ENCODE measurements at regions not wholly inside any gene's neighbourhood (a gene's known extent, or its start where the extent isn't known, plus 50 kb on each side); places are given as distances from the start of the nearest gene placed in this dataset.

DNA sequence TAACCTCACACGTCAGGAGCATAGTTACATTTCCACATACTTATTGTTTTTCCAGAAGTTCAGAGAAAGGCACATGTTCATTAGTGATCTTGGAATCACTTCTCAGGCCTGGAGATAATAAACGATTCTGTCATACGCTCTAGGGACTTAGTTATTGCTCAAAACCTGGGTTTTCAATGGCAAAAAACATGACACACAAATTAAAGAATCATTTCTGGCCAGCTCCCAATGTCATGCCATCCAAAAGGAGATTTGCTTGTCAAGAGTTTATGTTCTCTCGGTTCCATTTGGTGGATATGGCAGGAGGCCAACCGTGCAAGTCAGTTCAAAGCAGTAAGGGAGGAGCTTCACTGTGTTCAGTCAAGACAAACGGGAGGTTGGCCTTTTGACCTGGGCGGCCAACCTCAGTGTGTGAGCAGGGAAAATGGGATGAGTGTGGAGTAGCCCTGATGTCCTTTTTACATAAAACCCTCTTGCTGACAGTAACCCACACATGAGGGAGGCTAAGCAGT lies 123.4 kb downstream of the NXNL2 start:
- DNase-seq (ENCODE audit: low read depth): no peak

DNA sequence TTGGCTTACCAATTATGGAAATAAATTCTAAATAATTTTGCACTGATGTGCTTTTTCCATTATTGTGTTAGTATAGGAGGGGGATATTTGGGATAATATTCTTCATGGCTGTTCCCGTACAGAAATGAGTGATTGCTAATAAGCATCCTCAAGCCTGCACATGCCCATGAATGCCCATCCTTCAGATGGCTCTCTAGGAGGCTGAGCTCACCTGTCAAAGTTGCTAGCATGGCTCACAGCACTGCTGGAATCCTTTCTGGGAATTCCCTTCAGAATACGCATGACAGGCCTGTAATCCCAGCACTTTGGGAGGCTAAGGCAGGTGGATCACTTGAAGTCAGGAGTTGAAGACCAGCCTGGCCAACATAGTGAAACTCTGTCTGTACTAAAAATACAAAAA lies 124.1 kb downstream of the NXNL2 start:
- no peak for DNase-seq (ENCODE audit: low read depth)

DNA sequence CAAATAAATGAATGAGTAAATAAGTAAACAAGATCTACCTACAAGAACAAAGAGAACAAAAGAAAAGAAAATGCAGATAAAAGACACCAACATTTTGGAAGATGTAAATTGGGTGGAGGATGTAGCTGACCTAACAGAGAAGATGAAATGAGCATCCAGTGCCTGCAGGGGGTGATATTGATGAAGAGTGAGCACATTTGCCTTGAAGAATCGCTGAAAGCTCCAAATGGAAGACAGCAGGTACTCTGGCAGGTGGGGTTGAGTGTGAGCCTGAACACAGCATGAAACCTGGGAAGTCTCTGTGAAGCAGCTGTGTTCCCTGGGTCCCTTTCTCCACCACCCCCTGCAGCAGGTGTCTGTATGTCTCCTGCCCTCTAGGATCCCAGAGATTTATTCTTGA lies 125.6 kb downstream of the NXNL2 start:
- DNase-seq (ENCODE audit: low read depth): no peak

DNA sequence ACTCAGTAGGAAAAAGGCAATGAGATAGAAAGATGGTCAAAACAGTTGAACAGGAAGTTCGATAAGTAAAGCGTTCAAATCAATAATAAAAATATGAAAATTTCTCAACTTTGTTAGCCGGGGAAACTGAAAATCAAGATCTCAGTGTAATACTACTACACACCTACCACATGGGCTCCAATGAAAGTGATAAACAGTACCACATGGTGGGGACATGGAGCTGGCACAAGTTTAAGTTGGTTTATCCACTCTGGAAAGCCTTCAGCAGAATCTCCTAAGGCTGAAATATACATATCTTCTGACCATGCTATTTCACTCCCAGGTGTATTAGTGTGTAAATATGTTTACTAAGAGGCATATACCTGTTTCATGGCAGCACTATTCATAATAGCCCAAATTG lies 126.8 kb downstream of the NXNL2 start:
- no peak for DNase-seq (ENCODE audit: low read depth)

DNA sequence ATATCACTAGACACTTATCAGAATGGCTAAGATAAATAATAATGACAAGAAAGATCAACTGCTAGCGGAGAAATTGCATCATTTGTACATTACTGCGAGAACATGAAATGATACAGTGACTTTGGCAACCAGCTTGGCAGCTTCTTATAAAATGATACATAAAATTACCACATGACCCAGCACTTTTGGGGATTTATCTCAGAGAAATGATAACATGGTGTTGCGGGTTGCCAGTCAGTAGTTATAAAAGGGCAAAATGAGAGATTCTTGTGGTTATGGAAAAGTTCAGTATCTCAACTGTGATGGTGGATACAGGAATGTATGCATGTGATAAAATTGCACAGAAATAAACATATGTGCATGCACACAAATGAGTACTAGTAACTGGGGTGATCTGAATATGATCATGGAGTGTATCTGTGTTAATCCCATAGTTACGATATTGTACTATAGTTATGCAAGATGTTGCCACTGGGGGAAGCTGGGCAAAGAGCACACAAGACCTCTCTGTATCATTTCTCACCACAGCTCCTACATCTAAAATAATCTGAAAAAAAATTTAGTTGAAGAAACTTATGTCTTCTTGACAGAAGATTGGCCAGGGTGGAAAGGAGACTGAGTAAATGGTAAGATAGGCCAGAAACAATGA lies 128.9 kb downstream of the NXNL2 start:
- no peak for DNase-seq (ENCODE audit: low read depth)

DNA sequence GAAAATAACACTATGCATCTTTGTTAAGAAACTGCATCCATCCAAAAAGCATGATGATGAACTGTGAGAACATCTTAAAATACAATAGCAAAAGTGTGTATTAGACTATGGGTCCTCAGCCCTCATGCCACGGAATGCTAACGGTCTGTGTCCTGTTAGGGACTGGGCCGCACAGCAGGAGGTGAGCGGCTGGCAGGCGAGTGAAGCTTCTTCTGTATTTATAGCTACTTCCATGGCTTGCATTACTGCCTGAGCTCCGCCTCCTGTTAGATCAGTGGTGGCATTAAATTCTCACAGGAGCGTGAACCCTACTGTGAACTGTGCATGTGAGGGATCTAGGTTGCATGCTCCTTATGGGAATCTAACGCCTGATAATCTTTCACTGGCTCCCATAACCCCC lies 129.8 kb downstream of the NXNL2 start:
- no peak for DNase-seq (ENCODE audit: low read depth)

DNA sequence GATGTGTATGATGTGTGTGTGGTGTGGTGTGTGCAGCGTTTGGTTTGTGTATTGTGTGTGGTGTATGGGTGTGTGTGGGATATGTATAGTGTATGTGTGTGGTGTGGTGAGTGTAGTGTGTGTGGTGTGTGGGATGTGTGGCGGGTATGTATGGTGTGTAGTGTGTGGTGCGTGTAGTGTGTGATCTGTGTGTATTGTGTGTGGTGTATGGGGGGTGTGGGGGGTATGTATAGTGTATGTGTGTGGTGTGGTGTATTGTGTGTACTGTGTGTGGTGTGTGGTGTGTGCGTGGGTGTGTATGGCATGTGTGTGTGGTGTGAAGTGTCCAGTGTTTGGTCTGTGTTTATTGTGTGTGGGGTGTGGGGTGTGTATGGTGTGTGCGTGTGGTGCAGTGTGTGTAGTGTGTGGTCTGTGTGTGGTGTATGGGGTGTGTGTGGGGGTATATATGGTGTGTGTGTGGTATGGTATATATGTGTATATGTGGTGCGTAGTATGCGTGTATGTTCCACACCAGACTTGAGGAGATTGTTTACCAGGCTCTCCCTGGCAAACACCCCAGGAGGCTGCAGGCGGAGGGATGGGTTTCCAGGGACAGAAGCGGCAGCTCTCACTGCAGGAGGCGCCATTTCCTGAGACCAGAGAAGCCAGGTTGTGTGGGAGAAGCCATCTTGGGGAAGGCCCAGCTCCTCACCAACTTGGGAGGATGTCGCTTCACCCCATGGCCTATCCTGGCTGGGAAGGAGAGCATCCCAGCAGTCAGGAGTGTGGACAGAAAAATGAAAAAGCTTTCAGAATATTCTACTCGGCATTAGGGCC lies 138.1 kb downstream of the NXNL2 start:
- no peak for DNase-seq (ENCODE audit: low read depth)

DNA sequence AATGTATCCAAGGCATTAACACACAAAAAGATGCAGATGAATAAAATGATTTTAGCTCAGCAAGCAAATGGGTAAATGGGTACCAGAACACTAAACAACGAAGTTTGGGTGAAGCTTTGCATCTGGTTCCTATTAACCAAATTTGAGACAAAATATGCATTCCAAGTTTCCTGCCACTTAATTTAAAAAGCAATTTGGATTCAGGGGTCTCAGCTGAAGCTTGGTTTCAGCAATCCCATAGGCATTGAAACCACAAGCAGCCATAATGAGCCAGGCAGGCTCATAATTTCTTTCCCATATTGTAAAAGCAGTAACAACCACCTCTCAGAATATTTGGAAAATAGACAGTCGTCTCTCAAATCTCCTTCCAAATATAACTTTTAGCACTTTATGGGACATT lies 138.9 kb downstream of the NXNL2 start:
- no peak for DNase-seq (ENCODE audit: low read depth)

DNA sequence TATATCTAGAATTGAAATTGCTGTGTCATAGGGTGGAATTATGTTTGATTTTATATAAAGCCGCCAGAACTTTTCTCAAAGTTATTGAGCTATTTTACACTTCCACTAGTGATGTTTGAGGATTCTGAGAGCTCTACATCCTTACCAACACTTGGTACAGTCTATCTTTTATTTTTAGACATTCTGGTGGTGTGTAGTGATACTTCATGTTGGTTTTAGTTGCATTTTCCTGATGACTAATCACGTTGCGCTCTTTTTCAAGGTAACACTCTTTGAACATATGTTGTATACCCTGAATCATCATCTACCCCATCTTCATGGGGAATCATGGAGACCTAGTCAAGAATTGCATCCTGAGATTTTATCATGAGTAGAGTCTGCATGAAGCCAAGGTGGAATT lies 141.7 kb downstream of the NXNL2 start:
- no peak for DNase-seq (ENCODE audit: low read depth)

DNA sequence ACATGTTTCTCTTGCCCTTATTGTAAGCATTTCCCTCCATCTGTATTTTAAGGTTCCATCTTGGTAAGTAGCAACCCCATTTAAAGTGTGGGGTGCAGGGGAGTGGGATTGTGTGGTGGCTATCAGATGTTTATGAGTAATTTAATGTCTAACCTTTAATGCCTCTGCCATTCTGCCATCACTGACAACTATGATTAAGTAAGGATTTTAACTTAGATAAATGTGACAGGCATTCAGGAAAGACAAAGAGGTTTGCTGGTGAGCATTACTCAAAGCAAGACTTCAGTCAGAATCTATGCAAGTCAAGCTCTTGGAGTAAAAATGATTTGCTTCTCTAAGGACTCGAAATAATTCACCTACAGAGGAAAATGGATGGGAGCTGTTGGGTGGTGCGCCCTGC lies 143.0 kb downstream of the NXNL2 start:
- DNase-seq (ENCODE audit: low read depth): no peak

DNA sequence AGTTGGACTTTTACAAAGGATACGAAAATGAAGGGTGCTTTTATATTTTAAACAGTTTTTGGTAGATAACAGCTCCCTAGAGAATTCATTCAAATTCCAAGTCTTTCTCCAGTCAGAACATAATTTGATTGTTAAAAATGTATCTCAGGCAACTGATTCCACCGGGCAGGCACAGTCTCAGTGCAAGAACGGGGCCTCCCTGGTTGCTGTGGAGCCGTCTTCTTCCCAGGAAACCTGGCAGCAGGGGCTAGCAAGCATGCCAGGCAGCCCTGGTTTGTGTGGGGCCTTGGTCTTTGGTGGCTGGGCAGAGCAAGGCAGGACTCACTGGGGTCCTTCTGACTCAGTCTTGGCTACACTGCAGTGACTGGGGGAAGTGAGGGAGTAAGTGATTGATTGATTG lies 143.5 kb downstream of the NXNL2 start:
- DNase-seq (ENCODE audit: low read depth): no peak

DNA sequence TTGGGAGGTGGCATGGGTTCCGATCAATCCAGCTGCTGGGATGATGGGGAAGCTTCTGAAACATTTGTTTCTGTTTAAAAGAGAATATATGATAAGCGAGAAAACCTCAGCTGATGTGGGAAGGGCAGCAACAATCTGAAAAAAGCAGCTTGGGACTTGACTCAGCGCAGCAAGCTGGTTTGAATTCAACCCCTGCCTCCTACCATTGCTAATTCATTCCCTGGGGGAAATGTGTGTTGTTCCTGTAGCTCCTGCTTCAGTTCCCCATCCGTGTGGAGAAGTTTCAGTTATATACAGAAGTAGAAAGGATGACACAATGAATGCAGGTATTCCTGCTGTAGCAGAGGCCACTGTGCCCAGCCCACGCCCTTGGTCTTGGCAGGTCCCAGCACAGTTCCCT lies 145.1 kb downstream of the NXNL2 start:
- DNase-seq (ENCODE audit: low read depth): no peak

DNA sequence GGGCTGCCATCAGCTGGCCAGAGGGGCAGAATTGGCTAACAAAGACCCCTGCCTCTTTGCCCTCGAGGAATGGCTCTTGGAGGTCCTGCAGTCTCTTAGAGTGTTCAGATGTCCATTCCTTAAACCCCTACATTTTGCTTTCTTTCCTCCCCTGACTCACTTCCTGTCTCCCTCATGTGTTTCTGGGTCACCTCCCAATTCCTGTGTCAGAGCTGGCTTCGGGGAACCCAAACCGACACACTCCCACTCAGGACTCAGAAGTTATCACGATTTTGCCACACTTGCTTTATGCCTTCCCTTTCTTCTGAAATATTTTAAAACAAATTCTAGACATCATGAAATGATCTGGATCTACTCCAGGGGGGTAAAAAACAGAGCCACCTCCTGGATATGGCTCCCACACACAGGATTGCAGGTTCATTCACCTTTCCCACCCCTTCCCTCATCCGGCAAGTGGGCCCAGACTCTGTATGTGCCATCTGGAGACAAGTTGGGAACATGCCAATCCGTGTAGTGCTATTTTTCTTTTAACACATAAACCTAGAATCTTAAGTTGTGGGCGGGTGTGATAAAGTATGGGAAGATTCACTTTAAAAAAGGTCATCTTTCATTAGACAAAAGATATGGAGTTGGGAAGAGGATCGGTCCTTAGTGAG lies 145.7 kb downstream of the NXNL2 start:
- no peak for DNase-seq (ENCODE audit: low read depth)

DNA sequence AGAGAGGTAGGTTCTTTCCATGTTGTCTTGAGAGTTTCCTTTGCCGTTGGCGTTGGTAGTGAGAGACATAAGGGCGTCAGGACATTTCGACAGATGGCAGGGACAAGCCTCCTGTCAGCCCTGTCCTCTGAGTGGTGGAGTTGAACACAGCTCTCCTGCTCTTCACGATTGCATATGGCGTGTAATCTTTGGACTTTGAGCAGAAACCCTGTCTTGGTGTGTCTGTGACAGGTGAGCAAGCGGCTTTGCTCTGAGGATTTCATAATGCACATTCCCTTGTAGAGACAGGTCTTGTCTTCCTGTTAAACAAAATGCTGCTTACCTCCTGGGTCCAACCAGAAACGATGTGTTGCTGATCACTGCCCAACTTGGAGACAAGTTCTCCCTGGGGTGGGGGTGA lies 146.5 kb downstream of the NXNL2 start:
- no peak for DNase-seq (ENCODE audit: low read depth)

DNA sequence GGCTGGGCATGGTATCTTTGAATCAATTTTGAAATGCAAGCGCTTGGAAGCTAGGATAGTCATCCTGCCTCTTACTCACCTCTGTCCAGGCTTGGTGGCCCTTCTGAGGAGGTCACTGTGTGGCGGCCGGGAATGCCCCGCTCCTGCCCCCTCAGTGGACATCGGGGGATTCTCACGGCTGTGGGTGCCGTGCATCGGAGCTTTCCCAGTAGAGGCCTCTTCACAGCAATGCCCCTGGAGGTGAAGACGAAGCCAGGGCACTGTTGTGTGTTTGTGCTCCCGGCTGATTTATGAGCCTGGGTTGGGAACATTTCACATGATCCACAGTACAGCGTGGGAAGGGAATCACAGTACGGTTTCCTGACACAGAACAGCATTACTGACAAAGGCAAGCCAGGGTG lies 147.5 kb downstream of the NXNL2 start:
- no peak for DNase-seq (ENCODE audit: low read depth)

DNA sequence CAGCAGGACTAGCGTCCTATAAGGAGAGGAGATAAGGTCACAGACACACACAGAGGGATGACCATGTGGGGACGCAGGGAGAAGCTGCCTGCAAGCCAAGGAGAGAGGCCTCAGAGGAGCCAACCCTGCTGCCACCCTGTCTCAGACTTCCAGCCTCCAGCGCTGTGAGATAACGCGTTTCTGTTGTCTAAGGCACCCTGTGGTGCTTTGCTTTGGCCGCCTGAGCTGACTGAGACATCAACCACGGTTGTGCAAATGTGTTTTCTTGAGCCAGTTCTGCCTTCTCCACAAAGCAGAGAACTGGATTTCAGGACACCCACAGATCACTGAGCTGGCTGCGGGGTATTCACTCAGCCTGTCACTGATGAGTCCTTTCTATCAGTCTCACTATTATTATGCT lies 149.1 kb downstream of the NXNL2 start:
- DNase-seq (ENCODE audit: low read depth): no peak

DNA sequence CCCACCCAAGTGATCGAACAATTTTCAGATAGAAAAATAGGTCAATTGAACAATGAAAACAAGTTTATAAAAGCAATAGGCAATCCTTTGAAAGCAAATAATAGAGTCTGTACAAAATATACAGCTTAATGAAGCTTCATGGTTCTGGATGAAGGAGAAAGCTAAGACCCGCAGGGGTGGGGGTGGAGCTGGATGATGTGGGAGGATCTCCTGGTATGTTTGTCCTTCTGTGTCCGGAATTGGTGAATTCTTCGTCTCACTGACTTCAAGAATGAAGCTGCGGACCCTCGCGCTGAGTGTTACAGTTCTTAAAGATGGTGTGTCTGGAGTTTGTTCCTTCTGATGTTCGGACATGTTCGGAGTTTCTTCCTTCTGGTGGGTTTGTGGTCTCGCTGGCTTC lies 149.9 kb downstream of the NXNL2 start:
- DNase-seq (ENCODE audit: low read depth): no peak

DNA sequence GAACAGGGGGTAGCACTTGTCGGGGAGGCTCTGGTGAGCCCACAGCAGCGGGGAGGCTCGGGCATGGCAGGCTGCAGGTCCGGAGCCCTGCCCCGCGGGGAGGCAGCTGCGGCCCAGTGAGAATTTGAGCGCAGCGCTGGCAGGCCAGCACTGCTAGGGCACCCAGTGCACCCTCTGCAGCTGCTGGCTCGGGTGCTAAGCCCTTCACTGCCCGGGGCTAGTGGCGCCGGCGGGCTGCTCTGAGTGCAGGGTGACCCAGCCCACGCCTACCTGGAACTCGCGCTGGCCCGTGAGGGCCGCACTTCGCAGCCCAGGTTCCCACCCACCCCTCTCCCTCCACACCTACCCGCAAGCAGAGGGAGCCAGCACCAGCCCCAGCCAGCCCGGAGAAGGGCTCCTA lies 151.0 kb downstream of the NXNL2 start:
- no peak for DNase-seq (ENCODE audit: low read depth)

DNA sequence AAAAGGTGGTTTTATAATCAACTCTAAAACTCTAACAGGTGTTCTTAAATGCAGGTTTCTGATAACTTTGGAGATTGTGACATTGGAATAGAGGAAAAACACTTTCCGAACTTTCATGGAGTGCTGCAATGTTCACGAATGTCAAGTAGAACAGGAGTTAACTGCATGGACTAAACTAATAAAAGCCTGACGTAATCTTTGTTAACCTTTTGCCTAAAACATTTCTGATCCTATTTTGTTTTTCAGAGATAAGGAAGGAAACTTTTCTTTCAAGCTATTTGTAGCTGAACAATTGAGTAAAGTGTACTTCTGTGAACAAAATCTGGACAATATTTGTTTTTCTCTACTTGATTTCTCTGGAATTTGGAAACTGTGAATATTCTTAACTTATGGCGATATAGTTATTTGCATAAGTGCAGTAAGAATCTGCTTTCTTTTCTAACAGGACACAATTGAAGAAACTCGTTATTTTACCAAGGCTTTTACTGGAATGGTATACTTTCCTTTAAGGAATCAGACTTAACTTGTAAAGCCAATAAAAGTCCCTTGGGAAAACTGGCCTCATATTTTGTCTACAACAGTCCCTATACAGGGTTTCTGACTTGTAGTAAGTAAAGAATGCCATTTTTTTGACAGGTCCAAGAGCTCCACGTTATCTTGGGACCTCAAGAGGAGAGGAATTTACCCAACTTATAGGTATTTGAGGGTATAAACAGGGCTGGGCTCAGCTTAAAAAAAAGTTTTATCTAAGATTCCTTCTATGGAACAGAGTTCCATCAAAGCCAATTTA lies 154.7 kb downstream of the NXNL2 start:
- no peak for DNase-seq (ENCODE audit: low read depth)

DNA sequence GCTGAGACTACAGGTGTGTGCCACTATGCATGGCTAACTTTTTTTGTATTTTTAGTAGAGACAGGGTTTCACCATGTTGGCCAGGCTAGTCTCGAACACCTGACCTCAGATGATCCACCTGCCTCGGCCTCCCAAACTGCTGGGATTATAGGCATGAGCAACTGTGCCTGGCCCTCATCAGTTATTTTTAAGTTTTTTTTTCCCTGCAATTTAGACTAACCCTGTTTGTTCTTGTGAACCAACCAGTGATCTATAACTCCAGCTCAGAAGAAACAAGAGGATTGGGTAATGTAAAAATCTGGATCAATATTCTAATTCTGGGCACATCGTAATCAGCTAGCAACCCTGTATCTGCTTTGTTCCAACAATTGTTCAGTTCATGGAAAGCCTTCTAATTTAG lies 155.7 kb downstream of the NXNL2 start:
- no peak for DNase-seq (ENCODE audit: low read depth)

DNA sequence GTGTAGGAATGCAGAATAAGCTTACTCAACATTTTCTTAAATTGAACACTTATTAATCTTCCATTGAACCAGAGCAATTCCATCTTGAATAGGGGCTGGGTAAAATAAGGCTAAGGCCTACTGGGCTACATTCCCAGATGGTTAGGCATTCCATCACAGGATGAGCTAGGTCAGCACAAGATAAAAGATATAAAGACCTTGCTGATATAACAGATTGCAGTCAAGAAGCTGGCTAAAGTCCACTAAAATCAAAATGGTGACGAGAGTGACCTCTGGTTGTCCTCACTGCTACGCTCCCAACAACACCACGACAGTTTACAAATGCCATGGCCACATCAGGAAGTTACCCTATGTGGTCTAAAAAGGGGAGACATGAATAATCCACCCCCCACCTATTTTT lies 156.1 kb downstream of the NXNL2 start:
- no peak for DNase-seq (ENCODE audit: low read depth)

DNA sequence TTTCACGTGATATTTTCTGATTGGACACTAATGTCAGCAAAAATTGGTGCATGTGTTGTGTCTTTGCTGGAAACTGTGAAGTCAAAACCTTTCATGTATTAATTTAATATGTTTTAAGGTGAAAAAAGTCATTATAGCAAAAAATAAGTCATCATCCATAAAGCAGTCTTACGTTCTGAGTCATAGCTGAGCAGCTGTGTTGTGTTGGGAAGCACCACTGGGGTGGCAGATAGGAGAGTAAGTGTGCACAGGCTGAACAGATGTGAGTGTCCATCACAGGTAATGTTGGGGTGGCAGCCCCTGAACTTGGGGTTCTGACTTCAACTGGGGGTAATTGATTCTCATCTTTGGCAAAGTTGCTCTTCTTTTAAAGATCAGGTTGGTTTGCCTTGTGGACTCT lies 156.8 kb downstream of the NXNL2 start:
- no peak for DNase-seq (ENCODE audit: low read depth)

Data from stimulated activated CD8-positive, alpha-beta memory T cell treated with anti-CD3 and anti-CD28 coated beads, Interleukin-15, amount 100 ng/mL, for 1 hour (primary cell).